ENCODE measurements at regions not wholly inside any gene's neighbourhood (a gene's known extent, or its start where the extent isn't known, plus 50 kb on each side); places are given as distances from the start of the nearest gene placed in this dataset.

DNA sequence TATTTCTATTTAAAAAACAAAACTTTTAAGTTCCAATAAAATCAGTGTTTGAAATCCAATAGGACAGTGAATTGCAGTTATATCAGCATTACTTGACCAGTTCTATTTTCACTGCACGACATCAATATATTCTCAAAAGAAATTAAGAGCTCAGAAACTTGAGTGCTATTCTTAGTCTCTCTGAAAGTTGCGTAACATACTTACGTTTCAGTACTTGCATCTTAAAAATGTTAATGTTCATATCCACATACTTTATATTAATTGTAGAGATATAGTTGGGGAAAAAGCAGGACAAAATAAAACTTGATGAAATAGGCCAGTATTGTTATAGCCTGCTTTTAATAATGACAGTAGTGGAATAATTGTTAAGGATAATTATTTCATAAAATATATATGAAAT is 720.5 kb upstream of the PCDH9 start:
- TF ChIP-seq, protein P1, sequence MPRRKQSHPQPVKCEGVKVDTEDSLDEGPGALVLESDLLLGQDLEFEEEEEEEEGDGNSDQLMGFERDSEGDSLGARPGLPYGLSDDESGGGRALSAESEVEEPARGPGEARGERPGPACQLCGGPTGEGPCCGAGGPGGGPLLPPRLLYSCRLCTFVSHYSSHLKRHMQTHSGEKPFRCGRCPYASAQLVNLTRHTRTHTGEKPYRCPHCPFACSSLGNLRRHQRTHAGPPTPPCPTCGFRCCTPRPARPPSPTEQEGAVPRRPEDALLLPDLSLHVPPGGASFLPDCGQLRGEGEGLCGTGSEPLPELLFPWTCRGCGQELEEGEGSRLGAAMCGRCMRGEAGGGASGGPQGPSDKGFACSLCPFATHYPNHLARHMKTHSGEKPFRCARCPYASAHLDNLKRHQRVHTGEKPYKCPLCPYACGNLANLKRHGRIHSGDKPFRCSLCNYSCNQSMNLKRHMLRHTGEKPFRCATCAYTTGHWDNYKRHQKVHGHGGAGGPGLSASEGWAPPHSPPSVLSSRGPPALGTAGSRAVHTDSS (tag by site-specific recombination; IDR thresholded peaks at IDR 0.05) = no peak
- TF ChIP-seq ZNF623 (tag by site-specific recombination; IDR thresholded peaks at IDR 0.05) = no peak
- no peak for TF ChIP-seq SALL2 (tag by site-specific recombination; IDR thresholded peaks at IDR 0.05; ENCODE audit: borderline replicate concordance)
- TF ChIP-seq ZNF747 (tag by site-specific recombination; IDR thresholded peaks at IDR 0.05) = no peak
